IMR-90 (cell line): ENCODE measurements at regions not wholly inside any gene's neighbourhood (a gene's known extent, or its start where the extent isn't known, plus 50 kb on each side); places are given as distances from the start of the nearest gene placed in this dataset.

Source experiments
- ATAC-seq: fragments of 200-7000 bp; cut with Tn5 transposase; 2 replicates; pipeline ENCODE4 v1.9.1; 2020; ENCODE audit warnings: low read depth, mild to moderate bottlenecking, moderate library complexity
- BruUV-seq: library from RNA; stranded (reverse); fragments of 400-500 nt; replicated peaks from 2 replicates; lab custom pipeline; 2021; lab: Mats Ljungman, UMichigan
- CTCF ChIA-PET: fragments of 300-600 bp; formaldehyde crosslinking; extraction: SDS; loops from one replicate; lab custom pipeline; 2021; ENCODE audit warnings: antibody characterized with exemption; lab: Yijun Ruan, JAX
- POLR2A ChIA-PET: fragments of 300-600 bp; sonication (Branson Sonifier 250); formaldehyde crosslinking; loops from one replicate; lab custom pipeline; 2022; ENCODE audit warnings: antibody characterized with exemption; ENCODE audit not compliant: unreplicated experiment; lab: Charles Lee
- DNase-seq: peaks from one replicate; pipeline ENCODE4 v3.0.0; 2013
- H2AFZ ChIP-seq: replicated peaks from 2 replicates; pipeline ENCODE3; 2013; ENCODE audit warnings: low read length, mild to moderate bottlenecking; ENCODE audit not compliant: poor library complexity
- H2AK5ac ChIP-seq: 2 replicates; pipeline ENCODE4 v1.6.1; 2013; ENCODE audit warnings: low read depth, low read length, inconsistent platforms
- H2AK9ac ChIP-seq: replicated peaks from 2 replicates; pipeline ENCODE3; 2013; ENCODE audit warnings: mild to moderate bottlenecking, low read depth, low read length, moderate library complexity; ENCODE audit not compliant: poor library complexity
- H2BK120ac ChIP-seq: 2 replicates; pipeline ENCODE4 v1.6.1; 2013; ENCODE audit warnings: low read depth, low read length, inconsistent platforms
- H2BK15ac ChIP-seq: 3 replicates; pipeline ENCODE4 v1.6.1; 2013; ENCODE audit warnings: low read depth, low read length, inconsistent platforms
- H2BK20ac ChIP-seq: 2 replicates; pipeline ENCODE4 v1.6.1; 2013; ENCODE audit warnings: low read depth, mild to moderate bottlenecking, inconsistent platforms, low read length, moderate library complexity
- H2BK5ac ChIP-seq: 2 replicates; pipeline ENCODE4 v1.6.1; 2013; ENCODE audit warnings: mild to moderate bottlenecking, low read depth, low read length, inconsistent platforms; ENCODE audit not compliant: poor library complexity, severe bottlenecking
- H3K14ac ChIP-seq: replicated peaks from 2 replicates; pipeline ENCODE4 v1.6.1; 2013; ENCODE audit warnings: low read depth, low read length, inconsistent platforms
- H3K18ac ChIP-seq: 2 replicates; pipeline ENCODE4 v1.6.1; 2013; ENCODE audit warnings: low read depth, low read length, control low read depth
- H3K23ac ChIP-seq: 2 replicates; pipeline ENCODE4 v1.6.1; 2013; ENCODE audit warnings: low read depth, low read length, inconsistent platforms
- H3K27ac ChIP-seq: 2 replicates; pipeline ENCODE4 v1.5.1; 2013; ENCODE audit warnings: mild to moderate bottlenecking, control low read depth, low read length; ENCODE audit not compliant: insufficient read depth
- H3K27me3 ChIP-seq: 2 replicates; pipeline ENCODE4 v1.6.1; 2013; ENCODE audit warnings: low read length; ENCODE audit not compliant: control insufficient read depth, insufficient read depth
- H3K36me3 ChIP-seq: 2 replicates; pipeline ENCODE4 v1.6.1; 2013; ENCODE audit warnings: low read length, mixed read lengths; ENCODE audit not compliant: control insufficient read depth, insufficient read depth
- H3K4ac ChIP-seq: 2 replicates; pipeline ENCODE4 v1.6.1; 2013; ENCODE audit warnings: low read depth, low read length, inconsistent platforms
- H3K4me1 ChIP-seq: 2 replicates; pipeline ENCODE4 v1.6.1; 2013; ENCODE audit warnings: low read length, mixed read lengths; ENCODE audit not compliant: control insufficient read depth, insufficient read depth
- H3K4me2 ChIP-seq: 2 replicates; pipeline ENCODE4 v1.6.1; 2013; ENCODE audit warnings: low read depth, mild to moderate bottlenecking, control low read depth, low read length, moderate library complexity
- H3K4me3 ChIP-seq: 2 replicates; pipeline ENCODE4 v1.5.1; 2013; ENCODE audit warnings: low read depth, mild to moderate bottlenecking, control low read depth, low read length, moderate library complexity; ENCODE audit not compliant: insufficient read depth
- H3K56ac ChIP-seq: 2 replicates; pipeline ENCODE4 v1.6.1; 2013; ENCODE audit warnings: low read length, inconsistent platforms; ENCODE audit not compliant: insufficient read depth; ENCODE audit errors: extremely low read depth
- H3K79me1 ChIP-seq, 2 experiments: 2 replicates each; pipeline ENCODE4 v1.6.1; 2013; ENCODE audit warnings: low read length in 2 of 2, inconsistent platforms in 1 of 2, low read depth in 1 of 2
- H3K9ac ChIP-seq: 2 replicates; pipeline ENCODE4 v1.6.1; 2013; ENCODE audit warnings: low read depth, low read length, control low read depth
- H3K9me1 ChIP-seq: 2 replicates; pipeline ENCODE4 v1.6.1; 2013; ENCODE audit warnings: low read length, inconsistent platforms; ENCODE audit not compliant: insufficient read depth
- H3K9me3 ChIP-seq: 2 replicates; pipeline ENCODE4 v1.6.1; 2013; ENCODE audit warnings: low read length; ENCODE audit not compliant: control insufficient read depth, insufficient read depth
- H4K20me1 ChIP-seq: 2 replicates; pipeline ENCODE4 v1.6.1; 2013; ENCODE audit warnings: low read length, inconsistent platforms; ENCODE audit not compliant: insufficient read depth
- H4K5ac ChIP-seq: 2 replicates; pipeline ENCODE4 v1.6.1; 2013; ENCODE audit warnings: mild to moderate bottlenecking, low read depth, low read length, control low read depth
- H4K8ac ChIP-seq, 2 experiments: 2 replicates each; pipeline ENCODE4 v1.6.1; 2013; ENCODE audit warnings: low read depth in 2 of 2, low read length in 2 of 2, control low read depth in 1 of 2, inconsistent platforms in 1 of 2
- H4K91ac ChIP-seq: 2 replicates; pipeline ENCODE4 v1.6.1; 2013; ENCODE audit warnings: low read depth, low read length, inconsistent platforms; ENCODE audit not compliant: insufficient read depth
- BHLHE40 ChIP-seq: fragments of 150-350 bp; IDR thresholded peaks from 2 replicates; pipeline ENCODE4 v1.6.1; 2016; ENCODE audit warnings: mild to moderate bottlenecking, low read depth, low read length
- ELK1 ChIP-seq: fragments of 150-350 bp; IDR thresholded peaks from 2 replicates; pipeline ENCODE4 v1.6.1; 2016; ENCODE audit warnings: low read depth, mild to moderate bottlenecking, low read length, moderate library complexity, borderline replicate concordance
- MAFK ChIP-seq: IDR thresholded peaks from 2 replicates; pipeline ENCODE4 v1.6.1; 2012; ENCODE audit warnings: low read depth, low read length, improper control_type of control experiment
- RAD21 ChIP-seq: IDR thresholded peaks from 2 replicates; pipeline ENCODE4 v1.6.1; 2012; ENCODE audit warnings: low read length, improper control_type of control experiment
- WGBS, 2 experiments: methylation state at CpG; one replicate each; pipeline versions ENCODE4 v1.1.5 to v1.1.7; 2013; ENCODE audit warnings: missing lambda C conversion rate in 2 of 2; ENCODE audit not compliant: insufficient read length in 1 of 2; ENCODE audit errors: extremely low coverage in 2 of 2; 5-methylcytosine and 5-hydroxymethylcytosine counted together
- dilution Hi-C: fragments of 300-500 bp; cut with HindIII; formaldehyde crosslinking; loops from one replicate; pipeline ENCODE4 v1.14.3; 2018; ENCODE audit warnings: low sequenced_read_pairs; ENCODE audit not compliant: unreplicated experiment
- in situ Hi-C: fragments of 300-500 bp; cut with MboI; formaldehyde crosslinking; loops from 3 replicates; pipeline ENCODE4 v1.14.3; 2019; ENCODE audit warnings: low sequenced_read_pairs, inconsistent platforms, mixed read lengths
- intact Hi-C: fragments of 100-400 bp; cut with micrococcal nuclease; formaldehyde crosslinking; loops from 2 replicates; pipeline ENCODE4 v1.10.0; 2022

GRCh38 chr6:20325641-20326421 is 75.8 kb upstream of the E2F3 start:
- ChIA-PET CTCF (interaction anchor here (1.0 kb wide), 1 partner anchor 24 kb away, joined by 4 read pairs; no protein-coding TSS in a partner anchor), POLR2A (no interaction called here)
- H2BK120ac ChIP-seq = no peak overlapping the region
- H3K14ac ChIP-seq = no peak overlapping the region
- H2BK5ac ChIP-seq = no peak overlapping the region
- H3K9me1 ChIP-seq = no peaks in the 10 kb centered on the region; the same call in 1 of the 2 replicates
- no peak overlapping the region for H3K4me3 ChIP-seq
- no peak overlapping the region for H2BK20ac ChIP-seq
- H3K4me1 ChIP-seq = peaks cover 2% of the 10 kb centered on the region; the same call in 1 of the 2 replicates
- intact Hi-C loops = no loop called here
- H3K4ac ChIP-seq = no peak overlapping the region
- H3K23ac ChIP-seq = no peak overlapping the region
- no peak overlapping the region for H2AK5ac ChIP-seq
- H3K9ac ChIP-seq = no peak overlapping the region
- peak; percentile 49 for DNase-seq
- no peaks in the 10 kb centered on the region for H3K36me3 ChIP-seq
- no TSS peak for BruUV-seq
- H4K20me1 ChIP-seq = no peaks in the 10 kb centered on the region
- no peak overlapping the region for H2AK9ac ChIP-seq
- H2BK15ac ChIP-seq = no peak overlapping the region
- no peak for TF ChIP-seq MAFK
- no peak for TF ChIP-seq ELK1
- TF ChIP-seq BHLHE40 = no peak
- no peak for TF ChIP-seq RAD21
- WGBS, 2 experiments = 93% methylated on average over 3 of the region's 6 CpGs; no CpG with 5 or more reads in 1 of the 2 experiments
- no peak; the same call in 1 of the 2 replicates for ATAC-seq
- in situ Hi-C loops = no loop called here
- no peak overlapping the region for H3K27ac ChIP-seq
- H4K8ac ChIP-seq = no peak overlapping the region
- no peaks in the 10 kb centered on the region for H3K79me1 ChIP-seq
- H3K4me2 ChIP-seq = no peak overlapping the region
- H3K9me3 ChIP-seq = no peaks in the 10 kb centered on the region
- H3K27me3 ChIP-seq = peaks cover 8% of the 10 kb centered on the region
- no peak overlapping the region for H2AFZ ChIP-seq
- no peak overlapping the region for H4K5ac ChIP-seq
- no peak overlapping the region for H3K56ac ChIP-seq
- dilution Hi-C loops = no loop called here
- H4K91ac ChIP-seq = no peak overlapping the region
- no peak overlapping the region for H3K18ac ChIP-seq
